ENCODE measurements at regions not wholly inside any gene's neighbourhood (a gene's known extent, or its start where the extent isn't known, plus 50 kb on each side); places are given as distances from the start of the nearest gene placed in this dataset.

DNA sequence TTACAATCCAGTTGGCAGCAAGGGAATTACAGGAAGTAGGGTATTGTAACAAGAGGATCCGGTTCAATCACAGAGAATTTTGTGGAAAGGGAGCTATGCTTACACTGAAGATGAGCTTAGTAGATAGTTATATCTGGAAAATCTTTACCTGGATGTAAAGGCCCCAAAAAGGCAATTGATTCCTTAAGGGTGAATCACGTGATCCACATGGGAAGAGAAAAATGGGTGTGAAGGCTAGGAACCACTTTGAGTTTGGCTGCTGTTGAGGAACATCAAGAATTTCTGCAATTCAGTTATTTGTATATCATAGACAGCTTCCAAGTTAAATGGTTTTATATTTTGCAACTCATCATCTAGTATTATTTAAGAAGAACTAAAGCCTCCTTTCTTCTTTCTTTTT is 194.0 kb upstream of the ARHGAP24 start:
- BruUV-seq (replicated peaks) = no TSS peak
- H2AFZ ChIP-seq (ENCODE audit: low read length) = no peak overlapping the region
- no peaks in the 10 kb centered on the region for H3K9me3 ChIP-seq (ENCODE audit: low read length)
- no peaks in the 10 kb centered on the region for H3K27me3 ChIP-seq (ENCODE audit: low read length)
- ChIA-PET POLR2A (ENCODE audit: unreplicated experiment) (interaction anchor here (0.7 kb wide), 1 partner anchor 1508 kb away, joined by 8 read pairs; no protein-coding TSS in a partner anchor), CTCF (no interaction called here)
- no peaks in the 10 kb centered on the region for H3K4me1 ChIP-seq (ENCODE audit: insufficient read depth, low read length)
- ATAC-seq (no peak), DNase-seq (no peak)
- H3K9ac ChIP-seq (ENCODE audit: low read length) = no peak overlapping the region
- H3K79me2 ChIP-seq (ENCODE audit: low read length) = no peaks in the 10 kb centered on the region
- no peak overlapping the region for H3K4me2 ChIP-seq (ENCODE audit: low read length)
- intact Hi-C loops (cut with micrococcal nuclease) = no loop called here
- no peak overlapping the region for H3K27ac ChIP-seq (ENCODE audit: low read length)
- H3K9me2 ChIP-seq (replicated peaks; ENCODE audit: low read length) = no peaks in the 10 kb centered on the region
- H4K20me1 ChIP-seq (ENCODE audit: low read length) = no peaks in the 10 kb centered on the region
- H3F3A ChIP-seq (ENCODE audit: low read length, unreplicated experiment) = no peaks in the 10 kb centered on the region
- no peak overlapping the region for H3K4me3 ChIP-seq (ENCODE audit: low read length)
- TF ChIP-seq EZH2phosphoT487 (IDR thresholded peaks at IDR 0.05; ENCODE audit: borderline replicate concordance, low read length) (no peak), CTCF (conservative IDR thresholded peaks at IDR 0.05; ENCODE audit: low read depth, low read length) (no peak), EZH2 (IDR thresholded peaks at IDR 0.05; ENCODE audit: low read length, unreplicated experiment) (no peak)
- H3K36me3 ChIP-seq (ENCODE audit: low read depth, low read length) = no peaks in the 10 kb centered on the region

DNA sequence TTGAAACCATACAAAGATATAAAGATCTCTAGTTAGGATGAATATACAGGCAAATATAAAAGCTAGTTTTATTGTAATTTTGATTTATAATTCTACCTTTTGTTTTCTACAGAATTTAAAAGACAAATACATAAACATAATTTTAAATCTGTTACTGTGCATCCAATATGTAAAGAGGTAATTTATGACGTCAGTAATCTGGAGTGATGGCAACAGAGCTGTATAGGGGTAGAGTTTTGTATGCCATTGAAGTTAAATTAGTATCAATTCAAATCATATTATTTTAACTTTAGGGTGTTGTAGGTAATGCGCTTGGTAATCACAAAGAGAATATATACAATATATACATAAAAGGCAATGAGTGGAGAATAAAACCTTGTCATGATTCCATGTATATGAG is 183.7 kb upstream of the ARHGAP24 start:
- Histone ChIP-seq H3K27me3 (ENCODE audit: low read length) (no peaks in the 10 kb centered on the region), H3K9me2 (replicated peaks; ENCODE audit: low read length) (no peaks in the 10 kb centered on the region), H3K27ac (ENCODE audit: low read length) (no peak overlapping the region), H3K36me3 (ENCODE audit: low read depth, low read length) (no peaks in the 10 kb centered on the region), H2AFZ (ENCODE audit: low read length) (no peak overlapping the region), H3K79me2 (ENCODE audit: low read length) (no peaks in the 10 kb centered on the region), H3K4me1 (ENCODE audit: insufficient read depth, low read length) (no peaks in the 10 kb centered on the region), H4K20me1 (ENCODE audit: low read length) (no peaks in the 10 kb centered on the region), H3K9me3 (ENCODE audit: low read length) (no peaks in the 10 kb centered on the region), H3F3A (ENCODE audit: low read length, unreplicated experiment) (no peaks in the 10 kb centered on the region), H3K9ac (ENCODE audit: low read length) (no peak overlapping the region), H3K4me2 (ENCODE audit: low read length) (no peak overlapping the region), H3K4me3 (ENCODE audit: low read length) (no peak overlapping the region)
- intact Hi-C loops (cut with micrococcal nuclease) = no loop called here
- DNase-seq (no peak), ATAC-seq (no peak)
- BruUV-seq (replicated peaks) = no TSS peak
- no peak for TF ChIP-seq CTCF (conservative IDR thresholded peaks at IDR 0.05; ENCODE audit: low read depth, low read length)
- TF ChIP-seq EZH2 (IDR thresholded peaks at IDR 0.05; ENCODE audit: low read length, unreplicated experiment) = no peak
- no peak for TF ChIP-seq EZH2phosphoT487 (IDR thresholded peaks at IDR 0.05; ENCODE audit: borderline replicate concordance, low read length)
- ChIA-PET POLR2A (ENCODE audit: unreplicated experiment) (no interaction called here), CTCF (no interaction called here)

- ChIA-PET POLR2A (ENCODE audit: unreplicated experiment) (no interaction called here), CTCF (no interaction called here)
- DNase-seq (peak; percentile 43), ATAC-seq (peak; percentile 55)
- Histone ChIP-seq H3K36me3 (ENCODE audit: low read depth, low read length) (no peaks in the 10 kb centered on the region), H3F3A (ENCODE audit: low read length, unreplicated experiment) (no peaks in the 10 kb centered on the region), H3K27ac (ENCODE audit: low read length) (peak overlapping the region; percentile 34; the same call in 1 of the 2 replicates), H4K20me1 (ENCODE audit: low read length) (no peaks in the 10 kb centered on the region), H3K79me2 (ENCODE audit: low read length) (no peaks in the 10 kb centered on the region), H3K4me2 (ENCODE audit: low read length) (no peak overlapping the region), H3K27me3 (ENCODE audit: low read length) (no peaks in the 10 kb centered on the region), H3K4me3 (ENCODE audit: low read length) (no peak overlapping the region), H3K4me1 (ENCODE audit: insufficient read depth, low read length) (no peaks in the 10 kb centered on the region), H3K9me3 (ENCODE audit: low read length) (no peaks in the 10 kb centered on the region), H3K9me2 (replicated peaks; ENCODE audit: low read length) (no peaks in the 10 kb centered on the region), H2AFZ (ENCODE audit: low read length) (no peak overlapping the region), H3K9ac (ENCODE audit: low read length) (no peak overlapping the region)
- TF ChIP-seq CTCF (conservative IDR thresholded peaks at IDR 0.05; ENCODE audit: low read depth, low read length) (no peak), EZH2phosphoT487 (IDR thresholded peaks at IDR 0.05; ENCODE audit: borderline replicate concordance, low read length) (no peak), EZH2 (IDR thresholded peaks at IDR 0.05; ENCODE audit: low read length, unreplicated experiment) (no peak)
- BruUV-seq (replicated peaks) = no TSS peak
- intact Hi-C loops (cut with micrococcal nuclease) = no loop called here
Measured at GRCh38 chr4:85298037-85298436, 176.9 kb upstream of the ARHGAP24 start.
